Left ventricle myocardium superior (tissue), 1 donor: ENCODE measurements at regions not wholly inside any gene's neighbourhood (a gene's known extent, or its start where the extent isn't known, plus 50 kb on each side); places are given as distances from the start of the nearest gene placed in this dataset.
"Not testable (repeated sequence)": the region's sequence is repeated elsewhere in the genome, so short reads cannot be mapped to it uniquely, and the experiment has no call there.

Source experiments
- ATAC-seq: fragments of 200-7000 bp; cut with Tn5 transposase; one replicate; pipeline ENCODE4 v1.9.1; 2020; ENCODE audit warnings: mild to moderate bottlenecking, moderate library complexity
- DNase-seq: peaks from one replicate; pipeline ENCODE4 v3.0.0-alpha.2; 2020
- intact Hi-C: fragments of 100-400 bp; cut with micrococcal nuclease; formaldehyde crosslinking; loops from one replicate; pipeline ENCODE4 v1.11.0; 2022
- donor health status: DM: no; HTN: yes; CAD: no; lungs with severe emphysema.

- ATAC-seq, intact Hi-C loops: not testable (repeated sequence)
- peak; percentile 7 for DNase-seq
Observed at GRCh38 chr5:69907941-69908340, 117.1 kb upstream of the SERF1B start.

DNA sequence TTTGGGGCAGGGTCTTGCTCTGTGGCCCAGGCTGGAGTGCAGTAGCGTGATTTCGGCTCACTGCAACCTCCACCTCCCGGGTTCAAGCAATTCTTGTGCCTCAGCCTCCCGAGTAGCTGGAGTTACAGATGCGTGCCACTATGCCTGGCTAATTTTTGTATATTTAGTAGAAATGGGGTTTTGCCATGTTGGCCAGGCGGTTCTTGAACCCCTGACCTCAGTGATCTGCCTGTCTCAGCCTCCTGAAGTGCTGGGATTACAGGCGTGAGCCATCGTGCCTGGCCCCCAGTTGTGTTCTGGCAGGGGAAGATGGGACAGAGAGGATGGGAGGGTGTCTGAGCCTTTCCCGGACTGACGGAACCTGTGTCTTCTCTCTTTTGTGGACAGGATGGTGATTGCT is 111.3 kb upstream of the SERF1B start:
- ATAC-seq, intact Hi-C loops, DNase-seq: not testable (repeated sequence)
